ENCODE measurements at regions not wholly inside any gene's neighbourhood (a gene's known extent, or its start where the extent isn't known, plus 50 kb on each side); places are given as distances from the start of the nearest gene placed in this dataset.

GRCh38 chr2:236809716-236810115 lies 240.1 kb downstream of the ACKR3 start:
- no peak for FAIRE-seq
- DNase-seq (ENCODE audit: insufficient read length, low spot score): no peak
- no peak for TF ChIP-seq CTCF (IDR thresholded peaks at IDR 0.05; ENCODE audit: insufficient read depth, missing control alignments)

- TF ChIP-seq CTCF (IDR thresholded peaks at IDR 0.05; ENCODE audit: insufficient read depth, missing control alignments): no peak
- DNase-seq (ENCODE audit: insufficient read length, low spot score) (no peak), FAIRE-seq (no peak)
Measured at GRCh38 chr2:236811062-236811656, 241.5 kb downstream of the ACKR3 start.

- TF ChIP-seq CTCF (IDR thresholded peaks at IDR 0.05; ENCODE audit: insufficient read depth, missing control alignments): no peak
- FAIRE-seq (no peak), DNase-seq (ENCODE audit: insufficient read length, low spot score) (no peak)
Measured at GRCh38 chr2:236813766-236814165, 244.1 kb downstream of the ACKR3 start.

- TF ChIP-seq CTCF (IDR thresholded peaks at IDR 0.05; ENCODE audit: insufficient read depth, missing control alignments): no peak
- DNase-seq (ENCODE audit: insufficient read length, low spot score) (no peak), FAIRE-seq (no peak)
Measured at GRCh38 chr2:236814593-236814992, 245.0 kb downstream of the ACKR3 start.

- no peak for DNase-seq (ENCODE audit: insufficient read length, low spot score)
- FAIRE-seq: no peak
- no peak for TF ChIP-seq CTCF (IDR thresholded peaks at IDR 0.05; ENCODE audit: insufficient read depth, missing control alignments)
Measured at GRCh38 chr2:236815746-236816145, 246.1 kb downstream of the ACKR3 start.

GRCh38 chr2:236816197-236817170 lies 246.9 kb downstream of the ACKR3 start:
- no peak for FAIRE-seq
- TF ChIP-seq CTCF (IDR thresholded peaks at IDR 0.05; ENCODE audit: insufficient read depth, missing control alignments): no peak
- DNase-seq (ENCODE audit: insufficient read length, low spot score): no peak
